Calu3 (cell line): ENCODE measurements at regions not wholly inside any gene's neighbourhood (a gene's known extent, or its start where the extent isn't known, plus 50 kb on each side); places are given as distances from the start of the nearest gene placed in this dataset.

ENCODE experiments used
- BruUV-seq: library from RNA; stranded (reverse); fragments of 400-500 nt; replicated peaks from 2 replicates; lab custom pipeline; 2021; lab: Mats Ljungman, UMichigan
- CTCF ChIA-PET: fragments of 300-600 bp; sonication (Branson Sonifier 250); formaldehyde crosslinking; loops from one replicate; lab custom pipeline; 2022; ENCODE audit warnings: antibody characterized with exemption; lab: Charles Lee
- DNase-seq: peaks from one replicate; pipeline ENCODE4 v3.0.0; 2022
- H3K27ac Mint-ChIP-seq: one replicate; pipeline ENCODE4 v1.8.0; 2022; ENCODE audit warnings: mixed read lengths; ENCODE audit not compliant: unreplicated experiment
- H3K27me3 Mint-ChIP-seq: one replicate; pipeline ENCODE4 v1.8.0; 2022; ENCODE audit warnings: mixed read lengths; ENCODE audit not compliant: unreplicated experiment
- H3K36me3 Mint-ChIP-seq: one replicate; pipeline ENCODE4 v1.8.0; 2022; ENCODE audit warnings: mild to moderate bottlenecking, moderate library complexity, mixed read lengths; ENCODE audit not compliant: insufficient read depth, unreplicated experiment
- H3K4me1 Mint-ChIP-seq: one replicate; pipeline ENCODE4 v1.8.0; 2022; ENCODE audit warnings: mild to moderate bottlenecking, low read depth, mixed read lengths; ENCODE audit not compliant: unreplicated experiment
- H3K4me3 Mint-ChIP-seq: one replicate; pipeline ENCODE4 v1.8.0; 2022; ENCODE audit warnings: mild to moderate bottlenecking, low read depth, moderate library complexity, mixed read lengths; ENCODE audit not compliant: unreplicated experiment
- H3K9me3 Mint-ChIP-seq: one replicate; pipeline ENCODE4 v1.8.0; 2022; ENCODE audit warnings: low read depth, mixed read lengths; ENCODE audit not compliant: unreplicated experiment
- intact Hi-C: fragments of 100-400 bp; cut with micrococcal nuclease; formaldehyde crosslinking; loops from one replicate; pipeline ENCODE4 v1.10.0; 2022; ENCODE audit not compliant: unreplicated experiment
- TF ChIP-seq, protein P1 (sequence below): fragments of 200-600 bp; IDR thresholded peaks from one replicate; pipeline ENCODE4 v1.8.0; 2022; ENCODE audit warnings: antibody characterized with exemption; ENCODE audit not compliant: unreplicated experiment

DNA sequence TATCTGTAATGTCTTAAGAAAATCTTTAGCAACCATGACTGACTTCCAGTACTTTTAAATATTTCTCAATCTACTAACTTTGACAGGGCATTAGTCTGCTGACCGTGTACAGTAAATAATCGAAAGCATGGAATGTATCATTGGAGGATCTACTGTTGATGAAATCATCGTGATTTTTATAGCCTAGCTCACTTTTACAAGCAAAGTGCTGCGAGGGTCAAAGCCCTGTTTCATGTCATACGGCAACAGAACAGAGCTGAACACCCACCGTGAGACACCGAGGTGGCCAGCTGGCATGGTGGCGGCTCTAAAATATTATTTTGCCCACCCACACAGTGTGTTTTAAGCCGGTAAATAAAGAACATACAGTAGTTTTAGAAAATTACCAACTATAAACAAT, 679.3 kb downstream of the FAT4 start:
- CTCF ChIA-PET: no interaction called here
- H3K4me3 Mint-ChIP-seq: no peak overlapping the region
- no peak for DNase-seq
- H3K27me3 Mint-ChIP-seq: no peaks in the 10 kb centered on the region
- no TSS peak for BruUV-seq
- H3K4me1 Mint-ChIP-seq: no peaks in the 10 kb centered on the region
- H3K36me3 Mint-ChIP-seq: no peaks in the 10 kb centered on the region
- no peak overlapping the region for H3K27ac Mint-ChIP-seq
- intact Hi-C loops: no loop called here
- H3K9me3 Mint-ChIP-seq: no peaks in the 10 kb centered on the region
- TF ChIP-seq, protein P1, sequence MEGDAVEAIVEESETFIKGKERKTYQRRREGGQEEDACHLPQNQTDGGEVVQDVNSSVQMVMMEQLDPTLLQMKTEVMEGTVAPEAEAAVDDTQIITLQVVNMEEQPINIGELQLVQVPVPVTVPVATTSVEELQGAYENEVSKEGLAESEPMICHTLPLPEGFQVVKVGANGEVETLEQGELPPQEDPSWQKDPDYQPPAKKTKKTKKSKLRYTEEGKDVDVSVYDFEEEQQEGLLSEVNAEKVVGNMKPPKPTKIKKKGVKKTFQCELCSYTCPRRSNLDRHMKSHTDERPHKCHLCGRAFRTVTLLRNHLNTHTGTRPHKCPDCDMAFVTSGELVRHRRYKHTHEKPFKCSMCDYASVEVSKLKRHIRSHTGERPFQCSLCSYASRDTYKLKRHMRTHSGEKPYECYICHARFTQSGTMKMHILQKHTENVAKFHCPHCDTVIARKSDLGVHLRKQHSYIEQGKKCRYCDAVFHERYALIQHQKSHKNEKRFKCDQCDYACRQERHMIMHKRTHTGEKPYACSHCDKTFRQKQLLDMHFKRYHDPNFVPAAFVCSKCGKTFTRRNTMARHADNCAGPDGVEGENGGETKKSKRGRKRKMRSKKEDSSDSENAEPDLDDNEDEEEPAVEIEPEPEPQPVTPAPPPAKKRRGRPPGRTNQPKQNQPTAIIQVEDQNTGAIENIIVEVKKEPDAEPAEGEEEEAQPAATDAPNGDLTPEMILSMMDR: no peak

DNA sequence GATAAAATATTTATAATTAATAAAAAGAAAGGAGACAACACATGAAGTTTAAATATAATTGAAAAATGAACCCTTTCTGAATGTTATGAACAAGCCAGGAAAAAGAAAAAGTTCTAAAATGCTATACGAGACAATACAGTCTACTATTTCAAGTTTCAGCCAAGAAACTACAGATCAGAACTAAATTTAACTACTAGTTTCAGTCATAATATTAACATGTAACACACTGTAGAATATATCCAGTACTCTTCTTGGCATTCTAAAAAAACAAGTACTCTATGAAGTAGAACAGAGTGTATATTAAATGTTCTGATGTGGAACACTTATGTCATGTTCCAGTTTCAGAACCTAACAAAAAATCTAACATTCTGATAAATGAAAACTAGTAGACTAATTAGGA, 679.7 kb downstream of the FAT4 start:
- DNase-seq: no peak

DNA sequence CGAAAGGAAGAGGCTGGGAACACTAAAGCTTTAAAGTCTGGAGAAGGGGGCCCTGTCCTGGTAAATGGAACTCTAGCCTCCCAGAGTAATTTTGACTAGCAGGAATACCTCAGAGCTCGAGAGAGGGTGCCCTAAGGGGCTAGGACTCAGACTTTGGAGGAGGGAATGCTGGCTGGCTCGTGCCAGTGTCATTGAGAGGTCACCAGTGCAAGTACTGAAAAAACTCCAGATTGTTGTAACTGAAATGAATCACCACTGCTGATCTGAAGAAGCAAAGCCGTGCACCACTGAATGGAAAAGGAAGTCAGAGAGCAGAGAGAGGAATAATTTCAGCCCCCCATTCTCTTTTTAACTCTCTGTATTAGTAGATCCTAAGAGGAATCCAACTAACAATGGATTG, 690.2 kb downstream of the FAT4 start:
- H3K27me3 Mint-ChIP-seq: no peaks in the 10 kb centered on the region
- H3K27ac Mint-ChIP-seq: peak overlapping the region; percentile 47
- CTCF ChIA-PET: no interaction called here
- intact Hi-C loops: no loop called here
- TF ChIP-seq, protein P1: no peak
- H3K4me3 Mint-ChIP-seq: no peak overlapping the region
- peaks cover 7% of the 10 kb centered on the region for H3K9me3 Mint-ChIP-seq
- BruUV-seq: no TSS peak
- H3K4me1 Mint-ChIP-seq: peaks cover 6% of the 10 kb centered on the region
- DNase-seq: peak; percentile 1
- no peaks in the 10 kb centered on the region for H3K36me3 Mint-ChIP-seq

More for the DNA sequence above, 679.7 kb downstream of the FAT4 start:
- no peak overlapping the region for H3K4me3 Mint-ChIP-seq
- no TSS peak for BruUV-seq
- no peaks in the 10 kb centered on the region for H3K9me3 Mint-ChIP-seq
- no peaks in the 10 kb centered on the region for H3K36me3 Mint-ChIP-seq
- H3K27ac Mint-ChIP-seq: no peak overlapping the region
- CTCF ChIA-PET: no interaction called here
- TF ChIP-seq, protein P1: no peak
- no peaks in the 10 kb centered on the region for H3K4me1 Mint-ChIP-seq
- intact Hi-C loops: no loop called here
- no peaks in the 10 kb centered on the region for H3K27me3 Mint-ChIP-seq

DNA sequence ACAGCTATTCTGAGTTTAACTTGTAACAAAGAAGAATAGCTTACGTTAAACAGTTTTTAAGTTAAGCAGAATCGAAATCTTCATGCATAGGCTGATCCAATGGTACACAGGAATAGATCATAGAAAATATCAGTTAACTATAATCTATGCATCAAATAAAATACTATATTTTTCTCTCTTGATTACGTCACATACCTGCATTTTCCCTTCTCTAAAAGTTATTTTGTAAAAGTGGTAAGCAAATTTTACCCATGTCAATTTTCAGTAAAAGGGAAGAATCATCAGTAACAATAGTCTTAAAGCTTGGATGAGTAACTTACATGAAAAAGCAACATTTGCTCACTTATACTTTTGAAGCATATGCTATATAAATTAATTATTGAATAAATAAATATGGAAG, 692.4 kb downstream of the FAT4 start:
- TF ChIP-seq, protein P1: no peak
- Mint-ChIP-seq H3K27me3 (no peaks in the 10 kb centered on the region), H3K36me3 (no peaks in the 10 kb centered on the region), H3K27ac (no peak overlapping the region), H3K4me3 (no peak overlapping the region), H3K4me1 (peaks cover 6% of the 10 kb centered on the region), H3K9me3 (peaks cover 7% of the 10 kb centered on the region)
- CTCF ChIA-PET: no interaction called here
- no peak for DNase-seq
- BruUV-seq: no TSS peak
- intact Hi-C loops: no loop called here
